ENCODE measurements at regions not wholly inside any gene's neighbourhood (a gene's known extent, or its start where the extent isn't known, plus 50 kb on each side); places are given as distances from the start of the nearest gene placed in this dataset.
A peak's percentile ranks its signal among the peaks of the same experiment; 100 is the strongest.
"Not testable (repeated sequence)": the region's sequence is repeated elsewhere in the genome, so short reads cannot be mapped to it uniquely, and the experiment has no call there.

DNA sequence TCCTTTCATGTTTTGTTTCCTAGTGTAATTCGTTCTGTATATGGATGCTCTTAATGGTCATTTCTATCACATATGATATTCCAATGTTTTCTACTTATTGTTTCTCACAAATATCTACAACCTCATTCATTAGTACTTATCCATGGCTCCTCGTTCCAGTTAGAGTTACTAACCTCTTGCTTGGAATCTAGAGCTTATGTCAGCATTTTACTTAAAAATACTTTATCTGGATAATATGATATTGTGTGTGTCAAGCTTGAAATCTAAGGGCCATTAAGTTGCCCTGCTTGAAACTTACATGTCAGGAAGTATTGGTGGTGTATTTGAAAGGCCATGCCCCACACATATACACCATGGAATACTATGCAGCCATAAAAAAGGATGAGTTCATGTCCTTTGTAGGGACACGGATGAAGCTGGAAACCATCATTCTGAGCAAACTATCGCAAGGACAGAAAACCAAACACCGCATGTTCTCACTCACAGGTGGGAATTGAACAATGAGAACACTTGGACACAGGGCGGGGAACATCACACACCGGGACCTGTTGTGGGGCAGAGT is 70.7 kb upstream of the CD302 start:
- TF ChIP-seq ZNF146 (tag by site-specific recombination; IDR thresholded peaks at IDR 0.05): peak; percentile 69
- H3K4me3 ChIP-seq (ENCODE audit: low read depth, low read length); H3K9me3 ChIP-seq (ENCODE audit: control insufficient read depth, insufficient read depth, low read depth, low read length); H3K27ac ChIP-seq (ENCODE audit: extremely low read depth, low read depth, low read length); H3K4me1 ChIP-seq (ENCODE audit: control insufficient read depth, insufficient read depth, low read length); POLR2A ChIA-PET; H3K36me3 ChIP-seq (ENCODE audit: control insufficient read depth in 2 of 2, insufficient read depth in 1 of 2, low read length in 2 of 2); CTCF ChIA-PET: not testable (repeated sequence)

DNA sequence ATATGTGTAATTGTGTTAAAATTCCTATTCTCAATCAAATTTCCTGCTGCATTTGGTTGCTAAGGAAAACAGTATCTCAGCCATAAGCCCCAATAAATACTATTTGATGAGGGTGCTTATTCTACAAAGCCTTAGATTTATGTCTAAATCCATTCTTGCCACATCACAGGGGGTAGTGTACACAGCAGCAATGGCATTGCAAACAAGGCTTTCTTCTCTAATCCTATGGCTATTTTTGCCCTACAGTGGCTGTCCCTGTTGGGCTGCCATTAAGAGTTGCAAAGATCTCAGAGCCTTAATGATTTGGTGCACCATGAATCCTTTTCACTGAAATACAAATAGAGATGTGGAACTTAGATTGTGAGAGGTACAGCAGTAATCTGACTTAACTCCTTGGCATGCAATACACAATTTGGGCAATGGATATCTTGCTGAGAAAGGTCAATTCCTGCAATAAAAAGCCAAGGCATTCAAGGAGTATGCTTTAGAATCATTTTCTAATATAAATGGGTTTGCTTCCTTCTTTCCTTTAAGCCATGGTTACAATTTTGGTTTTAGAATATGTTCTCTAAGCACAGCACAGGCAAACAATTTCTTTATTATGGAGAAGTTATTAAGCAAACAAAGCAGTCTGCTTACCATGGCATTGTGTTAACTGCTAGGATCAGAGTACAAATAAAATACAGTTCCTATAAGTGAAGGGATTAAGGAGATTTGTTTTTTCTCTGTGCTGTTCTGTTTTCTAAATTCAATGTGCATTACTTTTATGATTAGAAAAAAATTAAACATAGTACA is 69.8 kb upstream of the CD302 start:
- no peaks in the 10 kb centered on the region for H3K4me1 ChIP-seq (ENCODE audit: control insufficient read depth, insufficient read depth, low read length)
- CTCF ChIA-PET: interaction anchor here (0.6 kb wide), 1 partner anchor 25 kb away, joined by 3 read pairs; no protein-coding TSS in a partner anchor
- no peak overlapping the region for H3K27ac ChIP-seq (ENCODE audit: extremely low read depth, low read depth, low read length)
- H3K9me3 ChIP-seq (ENCODE audit: control insufficient read depth, insufficient read depth, low read depth, low read length): no peaks in the 10 kb centered on the region
- no peak overlapping the region for H3K4me3 ChIP-seq (ENCODE audit: low read depth, low read length)
- TF ChIP-seq ZIC2 (tag by site-specific recombination; IDR thresholded peaks at IDR 0.05) (peak; percentile 49; the same call in 1 of the 2 replicates), GLIS1 (tag by site-specific recombination; IDR thresholded peaks at IDR 0.05) (peak; percentile 93), RBAK (tag by site-specific recombination; IDR thresholded peaks at IDR 0.05) (no peak), ZFP41 (tag by site-specific recombination; IDR thresholded peaks at IDR 0.05; ENCODE audit: borderline replicate concordance) (no peak)
- TF ChIP-seq, protein P1, sequence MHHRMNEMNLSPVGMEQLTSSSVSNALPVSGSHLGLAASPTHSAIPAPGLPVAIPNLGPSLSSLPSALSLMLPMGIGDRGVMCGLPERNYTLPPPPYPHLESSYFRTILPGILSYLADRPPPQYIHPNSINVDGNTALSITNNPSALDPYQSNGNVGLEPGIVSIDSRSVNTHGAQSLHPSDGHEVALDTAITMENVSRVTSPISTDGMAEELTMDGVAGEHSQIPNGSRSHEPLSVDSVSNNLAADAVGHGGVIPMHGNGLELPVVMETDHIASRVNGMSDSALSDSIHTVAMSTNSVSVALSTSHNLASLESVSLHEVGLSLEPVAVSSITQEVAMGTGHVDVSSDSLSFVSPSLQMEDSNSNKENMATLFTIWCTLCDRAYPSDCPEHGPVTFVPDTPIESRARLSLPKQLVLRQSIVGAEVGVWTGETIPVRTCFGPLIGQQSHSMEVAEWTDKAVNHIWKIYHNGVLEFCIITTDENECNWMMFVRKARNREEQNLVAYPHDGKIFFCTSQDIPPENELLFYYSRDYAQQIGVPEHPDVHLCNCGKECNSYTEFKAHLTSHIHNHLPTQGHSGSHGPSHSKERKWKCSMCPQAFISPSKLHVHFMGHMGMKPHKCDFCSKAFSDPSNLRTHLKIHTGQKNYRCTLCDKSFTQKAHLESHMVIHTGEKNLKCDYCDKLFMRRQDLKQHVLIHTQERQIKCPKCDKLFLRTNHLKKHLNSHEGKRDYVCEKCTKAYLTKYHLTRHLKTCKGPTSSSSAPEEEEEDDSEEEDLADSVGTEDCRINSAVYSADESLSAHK (tag by site-specific recombination; IDR thresholded peaks at IDR 0.05): no peak
- POLR2A ChIA-PET: no interaction called here
- no peaks in the 10 kb centered on the region for H3K36me3 ChIP-seq (ENCODE audit: control insufficient read depth in 2 of 2, insufficient read depth in 1 of 2, low read length in 2 of 2)

DNA sequence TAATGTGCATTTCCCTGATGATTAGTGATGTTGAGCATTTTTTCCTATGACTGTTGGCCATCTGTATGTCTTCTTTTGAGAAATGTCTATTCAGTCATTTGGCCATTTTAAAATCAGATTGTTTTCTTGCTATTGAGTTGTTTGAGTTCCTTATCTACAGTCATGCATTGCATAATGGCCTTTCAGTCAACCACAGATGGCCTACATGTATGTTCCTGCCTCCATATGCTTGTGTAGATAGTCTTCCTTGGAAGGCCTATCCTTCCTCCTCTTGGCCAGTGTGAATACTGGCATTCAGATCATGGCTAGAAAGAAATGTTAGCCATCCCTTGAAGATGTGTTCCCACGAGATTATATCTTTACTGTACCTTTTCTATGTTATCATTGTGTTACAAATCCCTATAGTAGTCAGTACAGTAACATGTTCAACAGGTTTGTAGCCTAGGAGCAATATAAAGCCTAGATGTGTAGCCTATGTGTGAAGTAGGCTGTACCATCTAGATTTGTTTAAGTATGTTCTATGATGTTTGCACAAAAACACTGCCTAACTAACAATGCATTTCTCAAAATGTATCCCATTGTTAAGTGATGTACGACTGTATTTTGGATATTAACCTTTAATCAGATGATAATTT is 65.6 kb upstream of the CD302 start:
- TF ChIP-seq HOXA7 (CRISPR knock-in tag; IDR thresholded peaks at IDR 0.05; ENCODE audit: borderline replicate concordance) (no peak), ZBTB7A (tag by site-specific recombination; IDR thresholded peaks at IDR 0.05; ENCODE audit: low read depth) (no peak), SCRT2 (tag by site-specific recombination; IDR thresholded peaks at IDR 0.05) (0 out of 2 replicates have a peak, but pooled peaks have one; percentile 41)
- Histone ChIP-seq H3K36me3 (ENCODE audit: control insufficient read depth in 2 of 2, insufficient read depth in 1 of 2, low read length in 2 of 2) (no peaks in the 10 kb centered on the region), H3K27ac (ENCODE audit: extremely low read depth, low read depth, low read length) (no peak overlapping the region), H3K4me1 (ENCODE audit: control insufficient read depth, insufficient read depth, low read length) (no peaks in the 10 kb centered on the region), H3K4me3 (ENCODE audit: low read depth, low read length) (no peak overlapping the region), H3K9me3 (ENCODE audit: control insufficient read depth, insufficient read depth, low read depth, low read length) (no peaks in the 10 kb centered on the region)
- ChIA-PET CTCF (no interaction called here), POLR2A (no interaction called here)

DNA sequence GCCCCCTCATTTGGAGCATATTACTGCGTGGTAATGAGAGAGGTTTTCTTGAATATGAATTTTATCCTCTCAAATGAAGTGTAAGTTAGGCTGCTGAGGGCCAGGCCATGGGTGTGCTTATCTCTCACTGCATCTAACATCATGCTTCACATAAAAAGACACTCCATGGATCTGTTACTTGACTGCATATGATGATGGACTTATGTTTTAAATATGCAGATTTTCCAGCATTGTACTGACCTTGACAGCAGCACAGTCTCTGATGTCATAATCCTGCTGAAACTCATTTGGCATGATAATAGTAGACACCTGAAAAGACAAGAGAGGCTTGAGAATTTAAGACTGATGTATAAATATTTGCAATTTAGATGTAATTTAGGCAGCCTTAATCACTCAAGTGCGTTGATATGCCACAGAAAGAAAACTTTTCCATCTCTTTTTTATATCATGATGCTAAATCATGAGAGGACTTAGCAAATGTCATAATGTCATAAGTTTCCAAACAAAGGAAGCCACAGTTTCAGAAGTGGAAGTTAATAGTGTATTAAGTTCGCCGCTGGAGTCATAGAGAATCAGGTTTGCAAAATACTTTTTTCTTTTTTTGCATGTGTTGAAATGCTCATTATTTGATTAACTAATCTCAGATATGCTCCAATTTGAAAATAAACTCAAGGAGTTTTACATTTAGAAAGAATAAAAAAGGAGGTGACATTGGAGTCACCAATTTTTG is 62.7 kb upstream of the CD302 start:
- ChIA-PET CTCF (no interaction called here), POLR2A (no interaction called here)
- no peak overlapping the region for H3K4me3 ChIP-seq (ENCODE audit: low read depth, low read length)
- H3K27ac ChIP-seq (ENCODE audit: extremely low read depth, low read depth, low read length): no peak overlapping the region
- H3K4me1 ChIP-seq (ENCODE audit: control insufficient read depth, insufficient read depth, low read length): no peaks in the 10 kb centered on the region
- TF ChIP-seq, protein P2, sequence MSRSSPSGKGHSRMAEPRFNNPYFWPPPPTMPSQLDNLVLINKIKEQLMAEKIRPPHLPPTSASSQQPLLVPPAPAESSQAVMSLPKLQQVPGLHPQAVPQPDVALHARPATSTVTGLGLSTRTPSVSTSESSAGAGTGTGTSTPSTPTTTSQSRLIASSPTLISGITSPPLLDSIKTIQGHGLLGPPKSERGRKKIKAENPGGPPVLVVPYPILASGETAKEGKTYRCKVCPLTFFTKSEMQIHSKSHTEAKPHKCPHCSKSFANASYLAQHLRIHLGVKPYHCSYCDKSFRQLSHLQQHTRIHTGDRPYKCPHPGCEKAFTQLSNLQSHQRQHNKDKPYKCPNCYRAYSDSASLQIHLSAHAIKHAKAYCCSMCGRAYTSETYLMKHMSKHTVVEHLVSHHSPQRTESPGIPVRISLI (tag by site-specific recombination; IDR thresholded peaks at IDR 0.05): no peak
- TF ChIP-seq SP7 (tag by site-specific recombination; IDR thresholded peaks at IDR 0.05): no peak
- TF ChIP-seq ZNF843 (tag by site-specific recombination; IDR thresholded peaks at IDR 0.05): no peak
- TF ChIP-seq ZNF558 (tag by site-specific recombination; IDR thresholded peaks at IDR 0.05): no peak
- no peak for TF ChIP-seq ZBTB17 (tag by site-specific recombination; IDR thresholded peaks at IDR 0.05)
- no peak for TF ChIP-seq ZNF266 (tag by site-specific recombination; IDR thresholded peaks at IDR 0.05; ENCODE audit: low read depth)
- no peak for TF ChIP-seq ZNF585B (tag by site-specific recombination; IDR thresholded peaks at IDR 0.05)
- TF ChIP-seq, protein P3, sequence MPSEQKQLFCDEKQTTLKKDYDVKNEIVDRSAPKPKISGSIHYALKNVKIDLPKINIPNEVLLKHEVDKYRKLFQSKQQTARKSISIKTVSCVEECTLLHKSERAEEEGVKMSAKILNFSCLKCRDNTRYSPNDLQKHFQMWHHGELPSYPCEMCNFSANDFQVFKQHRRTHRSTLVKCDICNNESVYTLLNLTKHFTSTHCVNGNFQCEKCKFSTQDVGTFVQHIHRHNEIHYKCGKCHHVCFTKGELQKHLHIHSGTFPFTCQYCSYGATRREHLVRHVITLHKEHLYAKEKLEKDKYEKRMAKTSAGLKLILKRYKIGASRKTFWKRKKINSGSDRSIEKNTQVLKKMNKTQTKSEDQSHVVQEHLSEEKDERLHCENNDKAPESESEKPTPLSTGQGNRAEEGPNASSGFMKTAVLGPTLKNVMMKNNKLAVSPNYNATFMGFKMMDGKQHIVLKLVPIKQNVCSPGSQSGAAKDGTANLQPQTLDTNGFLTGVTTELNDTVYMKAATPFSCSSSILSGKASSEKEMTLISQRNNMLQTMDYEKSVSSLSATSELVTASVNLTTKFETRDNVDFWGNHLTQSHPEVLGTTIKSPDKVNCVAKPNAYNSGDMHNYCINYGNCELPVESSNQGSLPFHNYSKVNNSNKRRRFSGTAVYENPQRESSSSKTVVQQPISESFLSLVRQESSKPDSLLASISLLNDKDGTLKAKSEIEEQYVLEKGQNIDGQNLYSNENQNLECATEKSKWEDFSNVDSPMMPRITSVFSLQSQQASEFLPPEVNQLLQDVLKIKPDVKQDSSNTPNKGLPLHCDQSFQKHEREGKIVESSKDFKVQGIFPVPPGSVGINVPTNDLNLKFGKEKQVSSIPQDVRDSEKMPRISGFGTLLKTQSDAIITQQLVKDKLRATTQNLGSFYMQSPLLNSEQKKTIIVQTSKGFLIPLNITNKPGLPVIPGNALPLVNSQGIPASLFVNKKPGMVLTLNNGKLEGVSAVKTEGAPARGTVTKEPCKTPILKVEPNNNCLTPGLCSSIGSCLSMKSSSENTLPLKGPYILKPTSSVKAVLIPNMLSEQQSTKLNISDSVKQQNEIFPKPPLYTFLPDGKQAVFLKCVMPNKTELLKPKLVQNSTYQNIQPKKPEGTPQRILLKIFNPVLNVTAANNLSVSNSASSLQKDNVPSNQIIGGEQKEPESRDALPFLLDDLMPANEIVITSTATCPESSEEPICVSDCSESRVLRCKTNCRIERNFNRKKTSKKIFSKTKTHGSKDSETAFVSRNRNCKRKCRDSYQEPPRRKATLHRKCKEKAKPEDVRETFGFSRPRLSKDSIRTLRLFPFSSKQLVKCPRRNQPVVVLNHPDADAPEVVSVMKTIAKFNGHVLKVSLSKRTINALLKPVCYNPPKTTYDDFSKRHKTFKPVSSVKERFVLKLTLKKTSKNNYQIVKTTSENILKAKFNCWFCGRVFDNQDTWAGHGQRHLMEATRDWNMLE (tag by site-specific recombination; conservative IDR thresholded peaks at IDR 0.05; ENCODE audit: low read depth): no peak
- no peaks in the 10 kb centered on the region for H3K36me3 ChIP-seq (ENCODE audit: control insufficient read depth in 2 of 2, insufficient read depth in 1 of 2, low read length in 2 of 2)
- no peaks in the 10 kb centered on the region for H3K9me3 ChIP-seq (ENCODE audit: control insufficient read depth, insufficient read depth, low read depth, low read length)

Data from HEK293 (cell line).